CD14-positive monocyte (primary cell): ENCODE measurements at regions not wholly inside any gene's neighbourhood (a gene's known extent, or its start where the extent isn't known, plus 50 kb on each side); places are given as distances from the start of the nearest gene placed in this dataset.

Experiments used
- DNase-seq, 3 donors: peaks; one replicate each; pipeline ENCODE4 v3.0.0-alpha.2; 2011 to 2022
- H2AFZ ChIP-seq: 2 replicates; pipeline ENCODE4 v1.6.0; 2012; ENCODE audit warnings: mild to moderate bottlenecking, low read depth, low read length, inconsistent platforms; ENCODE audit not compliant: insufficient read depth, poor library complexity, severe bottlenecking
- H3K27ac ChIP-seq, 2 donors: 1 replicate in 1 of 2; 2 replicates in 1 of 2; pipeline ENCODE4 v1.5.1; 2012 to 2013; ENCODE audit warnings: low read length in 2 of 2, control low read depth in 1 of 2, inconsistent platforms in 1 of 2, low read depth in 1 of 2, mild to moderate bottlenecking in 1 of 2
- H3K27me3 ChIP-seq, 2 donors: one replicate each; pipeline versions ENCODE4 v1.6.0 to v1.6.1; 2011 to 2013; ENCODE audit warnings: low read length in 2 of 2; ENCODE audit not compliant: control insufficient read depth in 2 of 2, insufficient read depth in 2 of 2
- H3K36me3 ChIP-seq, 2 donors: replicated peaks in 1 of 2; 1 replicate in 1 of 2; 2 replicates in 1 of 2; pipeline versions ENCODE4 v1.5.1 to v1.6.1; 2012 to 2013; ENCODE audit warnings: low read length in 2 of 2, control low read depth in 1 of 2, inconsistent platforms in 1 of 2, mild to moderate bottlenecking in 1 of 2; ENCODE audit not compliant: insufficient read depth in 2 of 2, control insufficient read depth in 1 of 2
- H3K4me1 ChIP-seq, 2 donors: 1 replicate in 1 of 2; 2 replicates in 1 of 2; pipeline versions ENCODE4 v1.5.1 to v1.6.1; 2012 to 2013; ENCODE audit warnings: low read length in 2 of 2, control low read depth in 1 of 2, inconsistent platforms in 1 of 2, mild to moderate bottlenecking in 1 of 2, moderate library complexity in 1 of 2; ENCODE audit not compliant: insufficient read depth in 2 of 2, control insufficient read depth in 1 of 2
- H3K4me2 ChIP-seq: replicated peaks from 2 replicates; pipeline ENCODE3; 2012; ENCODE audit warnings: low read length, moderate library complexity, mild to moderate bottlenecking; ENCODE audit not compliant: poor library complexity, severe bottlenecking; ENCODE audit errors: extremely low read depth
- H3K4me3 ChIP-seq, 3 experiments: fragments of 200-600 bp in 1 of 3; sonication (generic) in 1 of 3; replicated peaks in 1 of 3; 1 replicate in 2 of 3; 2 replicates in 1 of 3; pipeline ENCODE4 v1.5.1; 2011 to 2013; ENCODE audit warnings: low read length in 3 of 3, mild to moderate bottlenecking in 3 of 3, control low read depth in 2 of 3, low read depth in 2 of 3, inconsistent platforms in 1 of 3, moderate library complexity in 1 of 3
- H3K79me2 ChIP-seq: 2 replicates; pipeline ENCODE4 v1.6.0; 2012; ENCODE audit warnings: mild to moderate bottlenecking, control low read depth, inconsistent platforms, low read length, moderate library complexity; ENCODE audit not compliant: insufficient read depth
- H3K9ac ChIP-seq: 2 replicates; pipeline ENCODE4 v1.6.0; 2017; ENCODE audit warnings: low read length, mild to moderate bottlenecking; ENCODE audit not compliant: insufficient read depth, poor library complexity, severe bottlenecking
- H3K9me3 ChIP-seq, 2 donors: replicated peaks in 1 of 2; 1 replicate in 1 of 2; 2 replicates in 1 of 2; pipeline versions ENCODE4 v1.5.1 to v1.6.1; 2012 to 2013; ENCODE audit warnings: low read length in 2 of 2, control low read depth in 1 of 2; ENCODE audit not compliant: control insufficient read depth in 1 of 2, insufficient read depth in 1 of 2
- H4K20me1 ChIP-seq: 2 replicates; pipeline ENCODE4 v1.6.0; 2012; ENCODE audit warnings: mild to moderate bottlenecking, low read length, control low read depth, moderate library complexity; ENCODE audit not compliant: insufficient read depth
- H3K27ac Mint-ChIP-seq, 7 donors: one replicate each; pipeline ENCODE4 v1.8.0; 2020; ENCODE audit warnings: mild to moderate bottlenecking in 7 of 7, mixed read lengths in 7 of 7, moderate library complexity in 6 of 7, inconsistent platforms in 2 of 7
- H3K27me3 Mint-ChIP-seq, 3 donors: one replicate each; pipeline ENCODE4 v1.8.0; 2021 to 2022; ENCODE audit warnings: low read depth in 3 of 3, mild to moderate bottlenecking in 3 of 3, mixed read lengths in 3 of 3, moderate library complexity in 3 of 3, inconsistent platforms in 1 of 3
- H3K36me3 Mint-ChIP-seq, 2 donors: one replicate each; pipeline ENCODE4 v1.8.0; 2020; ENCODE audit warnings: mixed read lengths in 2 of 2, inconsistent platforms in 1 of 2, mild to moderate bottlenecking in 1 of 2
- H3K4me1 Mint-ChIP-seq: one replicate; pipeline ENCODE4 v1.8.0; 2020; ENCODE audit warnings: mild to moderate bottlenecking, mixed read lengths
- H3K4me3 Mint-ChIP-seq, 2 donors: one replicate each; pipeline ENCODE4 v1.8.0; 2020; ENCODE audit warnings: mild to moderate bottlenecking in 2 of 2, mixed read lengths in 2 of 2, moderate library complexity in 1 of 2
- H3K9me3 Mint-ChIP-seq, 7 donors: one replicate each; pipeline ENCODE4 v1.8.0; 2020 to 2022; ENCODE audit warnings: mixed read lengths in 7 of 7, mild to moderate bottlenecking in 6 of 7, moderate library complexity in 6 of 7, inconsistent platforms in 2 of 7
- WGBS: methylation state at CpG from one replicate; pipeline ENCODE4 v1.1.5; 2013; ENCODE audit warnings: missing lambda C conversion rate; ENCODE audit not compliant: insufficient coverage; 5-methylcytosine and 5-hydroxymethylcytosine counted together
- intact Hi-C, 2 donors: fragments of 100-400 bp; cut with micrococcal nuclease; formaldehyde crosslinking; loops; one replicate each; pipeline versions ENCODE4 v1.15.0 to v1.15.1; 2023
- TF ChIP-seq, protein P1 (sequence below): fragments of 200-600 bp; IDR thresholded peaks from one replicate; pipeline ENCODE4 v1.8.0; 2022; ENCODE audit warnings: antibody characterized with exemption, mild to moderate bottlenecking

- Histone ChIP-seq H3K36me3 (no peaks in the 10 kb centered on the region), H3K4me3 (no peak overlapping the region), H4K20me1 (no peaks in the 10 kb centered on the region), H3K9ac (no peak overlapping the region), H2AFZ (no peak overlapping the region), H3K4me1 (no peaks in the 10 kb centered on the region), H3K9me3 (no peaks in the 10 kb centered on the region), H3K4me2 (no peak overlapping the region), H3K79me2 (no peaks in the 10 kb centered on the region), H3K27ac (no peak overlapping the region), H3K27me3 (peaks cover 0 to 2% of the 10 kb centered on the region in 2 donors)
- no peaks in the 10 kb centered on the region for H3K4me1 Mint-ChIP-seq
- no peak overlapping the region for H3K27ac Mint-ChIP-seq
- no peak for DNase-seq
- 78% methylated on average over 4 of the region's 7 CpGs for WGBS
- intact Hi-C loops, result no loop called here
- TF ChIP-seq, protein P1, sequence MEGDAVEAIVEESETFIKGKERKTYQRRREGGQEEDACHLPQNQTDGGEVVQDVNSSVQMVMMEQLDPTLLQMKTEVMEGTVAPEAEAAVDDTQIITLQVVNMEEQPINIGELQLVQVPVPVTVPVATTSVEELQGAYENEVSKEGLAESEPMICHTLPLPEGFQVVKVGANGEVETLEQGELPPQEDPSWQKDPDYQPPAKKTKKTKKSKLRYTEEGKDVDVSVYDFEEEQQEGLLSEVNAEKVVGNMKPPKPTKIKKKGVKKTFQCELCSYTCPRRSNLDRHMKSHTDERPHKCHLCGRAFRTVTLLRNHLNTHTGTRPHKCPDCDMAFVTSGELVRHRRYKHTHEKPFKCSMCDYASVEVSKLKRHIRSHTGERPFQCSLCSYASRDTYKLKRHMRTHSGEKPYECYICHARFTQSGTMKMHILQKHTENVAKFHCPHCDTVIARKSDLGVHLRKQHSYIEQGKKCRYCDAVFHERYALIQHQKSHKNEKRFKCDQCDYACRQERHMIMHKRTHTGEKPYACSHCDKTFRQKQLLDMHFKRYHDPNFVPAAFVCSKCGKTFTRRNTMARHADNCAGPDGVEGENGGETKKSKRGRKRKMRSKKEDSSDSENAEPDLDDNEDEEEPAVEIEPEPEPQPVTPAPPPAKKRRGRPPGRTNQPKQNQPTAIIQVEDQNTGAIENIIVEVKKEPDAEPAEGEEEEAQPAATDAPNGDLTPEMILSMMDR, result no peak
- no peaks in the 10 kb centered on the region for H3K36me3 Mint-ChIP-seq
- H3K4me3 Mint-ChIP-seq, result no peak overlapping the region
- peaks cover 1 to 18% (median 11%) of the 10 kb centered on the region in 7 donors for H3K9me3 Mint-ChIP-seq
- peaks cover 0 to 3% (median 0%) of the 10 kb centered on the region in 3 donors for H3K27me3 Mint-ChIP-seq
These were observed 435.4 kb downstream of the ZSWIM6 start for GRCh38 chr5:61767231-61768080.

- Mint-ChIP-seq H3K27ac (no peak overlapping the region), H3K4me3 (no peak overlapping the region), H3K36me3 (no peaks in the 10 kb centered on the region), H3K4me1 (no peaks in the 10 kb centered on the region), H3K27me3 (peaks cover 0 to 3% (median 0%) of the 10 kb centered on the region in 3 donors), H3K9me3 (peaks cover 1 to 21% (median 9%) of the 10 kb centered on the region in 7 donors)
- Histone ChIP-seq H3K27ac (no peak overlapping the region), H3K4me3 (no peak overlapping the region), H3K4me2 (no peak overlapping the region), H2AFZ (no peak overlapping the region), H3K4me1 (no peaks in the 10 kb centered on the region), H3K36me3 (no peaks in the 10 kb centered on the region), H4K20me1 (no peaks in the 10 kb centered on the region), H3K9me3 (no peaks in the 10 kb centered on the region), H3K27me3 (peaks cover 0 to 2% of the 10 kb centered on the region in 2 donors), H3K9ac (no peak overlapping the region), H3K79me2 (no peaks in the 10 kb centered on the region)
- no peak for DNase-seq
- TF ChIP-seq, protein P1, result peak; percentile 19
- intact Hi-C loops, result no loop called here
- WGBS, result 92% methylated on average over 2 of the region's 5 CpGs
These were observed 436.7 kb downstream of the ZSWIM6 start for GRCh38 chr5:61768692-61769281.
